Immature natural killer cell (primary cell): ENCODE measurements at regions not wholly inside any gene's neighbourhood (a gene's known extent, or its start where the extent isn't known, plus 50 kb on each side); places are given as distances from the start of the nearest gene placed in this dataset.

Experiments used
- DNase-seq, 3 donors: peaks; one replicate each; pipeline ENCODE4 v3.0.0; 2022; ENCODE audit warnings: mixed read lengths in 1 of 3
- H3K27ac Mint-ChIP-seq, 6 donors: one replicate each; pipeline ENCODE4 v1.8.0; 2020; ENCODE audit warnings: mixed read lengths in 6 of 6, mild to moderate bottlenecking in 5 of 6, inconsistent platforms in 4 of 6, moderate library complexity in 3 of 6
- H3K27me3 Mint-ChIP-seq, 3 donors: one replicate each; pipeline ENCODE4 v1.8.0; 2020 to 2021; ENCODE audit warnings: low read depth in 3 of 3, mild to moderate bottlenecking in 3 of 3, mixed read lengths in 3 of 3, moderate library complexity in 3 of 3, inconsistent platforms in 1 of 3
- H3K36me3 Mint-ChIP-seq, 3 donors: one replicate each; pipeline ENCODE4 v1.8.0; 2020; ENCODE audit warnings: mixed read lengths in 3 of 3, inconsistent platforms in 2 of 3, mild to moderate bottlenecking in 2 of 3
- H3K4me1 Mint-ChIP-seq, 2 donors: one replicate each; pipeline ENCODE4 v1.8.0; 2020; ENCODE audit warnings: inconsistent platforms in 2 of 2, mild to moderate bottlenecking in 2 of 2, mixed read lengths in 2 of 2, moderate library complexity in 1 of 2
- H3K4me3 Mint-ChIP-seq, 5 donors: one replicate each; pipeline ENCODE4 v1.8.0; 2020; ENCODE audit warnings: mild to moderate bottlenecking in 5 of 5, mixed read lengths in 5 of 5, inconsistent platforms in 3 of 5, moderate library complexity in 3 of 5
- H3K9me3 Mint-ChIP-seq, 6 donors: one replicate each; pipeline ENCODE4 v1.8.0; 2020; ENCODE audit warnings: mild to moderate bottlenecking in 6 of 6, mixed read lengths in 6 of 6, inconsistent platforms in 4 of 6, moderate library complexity in 3 of 6

- Mint-ChIP-seq H3K27me3 (peaks cover 0 to 3% (median 0%) of the 10 kb centered on the region in 3 donors), H3K27ac (no peak overlapping the region), H3K4me1 (peaks cover 0 to 2% of the 10 kb centered on the region in 2 donors), H3K4me3 (no peak overlapping the region), H3K9me3 (no peaks in the 10 kb centered on the region), H3K36me3 (no peaks in the 10 kb centered on the region)
- DNase-seq = no peak
These were observed 413.8 kb downstream of the FOXO1 start for GRCh38 chr13:40252676-40253075.

- Mint-ChIP-seq H3K27me3 (peaks cover 0 to 2% (median 0%) of the 10 kb centered on the region in 3 donors), H3K4me3 (no peak overlapping the region), H3K27ac (no peak overlapping the region)
These were observed 412.0 kb downstream of the FOXO1 start for GRCh38 chr13:40254394-40254793.

GRCh38 chr13:40255551-40255950, 410.9 kb downstream of the FOXO1 start:
- Mint-ChIP-seq H3K27me3 (no peaks in the 10 kb centered on the region), H3K9me3 (no peaks in the 10 kb centered on the region), H3K27ac (no peak overlapping the region), H3K36me3 (no peaks in the 10 kb centered on the region), H3K4me3 (no peak overlapping the region), H3K4me1 (peaks cover 0 to 2% of the 10 kb centered on the region in 2 donors)
- no peak for DNase-seq

More at GRCh38 chr13:40254394-40254793, 412.0 kb downstream of the FOXO1 start:
- Mint-ChIP-seq H3K9me3 (no peaks in the 10 kb centered on the region), H3K4me1 (peaks cover 0 to 2% of the 10 kb centered on the region in 2 donors), H3K36me3 (no peaks in the 10 kb centered on the region)
- no peak for DNase-seq

GRCh38 chr13:40259899-40260298, 406.5 kb downstream of the FOXO1 start:
- Mint-ChIP-seq H3K27ac (no peak overlapping the region), H3K4me1 (no peaks in the 10 kb centered on the region), H3K36me3 (no peaks in the 10 kb centered on the region), H3K9me3 (no peaks in the 10 kb centered on the region), H3K27me3 (peaks cover 0 to 3% (median 1%) of the 10 kb centered on the region in 3 donors), H3K4me3 (no peak overlapping the region)
- no peak for DNase-seq

- H3K27ac Mint-ChIP-seq = no peak overlapping the region
- no peaks in the 10 kb centered on the region for H3K9me3 Mint-ChIP-seq
- peaks cover 0 to 3% (median 1%) of the 10 kb centered on the region in 3 donors for H3K27me3 Mint-ChIP-seq
- no peaks in the 10 kb centered on the region for H3K4me1 Mint-ChIP-seq
- no peak for DNase-seq
- no peak overlapping the region for H3K4me3 Mint-ChIP-seq
- no peaks in the 10 kb centered on the region for H3K36me3 Mint-ChIP-seq
These were observed 405.1 kb downstream of the FOXO1 start for GRCh38 chr13:40261336-40261735.

GRCh38 chr13:40261947-40262346, 404.5 kb downstream of the FOXO1 start:
- H3K4me3 Mint-ChIP-seq = no peak overlapping the region
- no peaks in the 10 kb centered on the region for H3K36me3 Mint-ChIP-seq
- H3K27me3 Mint-ChIP-seq = peaks cover 0 to 3% (median 1%) of the 10 kb centered on the region in 3 donors
- no peak overlapping the region for H3K27ac Mint-ChIP-seq
- no peaks in the 10 kb centered on the region for H3K9me3 Mint-ChIP-seq
- no peaks in the 10 kb centered on the region for H3K4me1 Mint-ChIP-seq
- no peak for DNase-seq

- Mint-ChIP-seq H3K4me1 (peaks cover 12% of the 10 kb centered on the region in 2 donors), H3K27ac (no peak overlapping the region), H3K9me3 (no peaks in the 10 kb centered on the region), H3K36me3 (no peaks in the 10 kb centered on the region), H3K4me3 (no peak overlapping the region), H3K27me3 (peaks cover 0 to 9% (median 2%) of the 10 kb centered on the region in 3 donors)
- no peak for DNase-seq
These were observed 397.4 kb downstream of the FOXO1 start for GRCh38 chr13:40269086-40269485.

GRCh38 chr13:40270726-40271125, 395.7 kb downstream of the FOXO1 start:
- Mint-ChIP-seq H3K36me3 (no peaks in the 10 kb centered on the region), H3K27me3 (peaks cover 0 to 7% (median 6%) of the 10 kb centered on the region in 3 donors), H3K4me1 (peaks cover 12% of the 10 kb centered on the region in 2 donors), H3K4me3 (no peak overlapping the region), H3K9me3 (no peaks in the 10 kb centered on the region), H3K27ac (no peak overlapping the region)
- no peak for DNase-seq

- Mint-ChIP-seq H3K4me3 (no peak overlapping the region), H3K27me3 (peaks cover 0 to 9% (median 6%) of the 10 kb centered on the region in 3 donors), H3K36me3 (no peaks in the 10 kb centered on the region), H3K4me1 (peaks cover 12% of the 10 kb centered on the region in 2 donors), H3K27ac (peak overlapping the region in 1 of 6 donors; percentile 37), H3K9me3 (no peaks in the 10 kb centered on the region)
- no peak for DNase-seq
These were observed 395.1 kb downstream of the FOXO1 start for GRCh38 chr13:40271271-40271885.

GRCh38 chr13:40271931-40272775, 394.3 kb downstream of the FOXO1 start:
- H3K4me3 Mint-ChIP-seq = no peak overlapping the region

GRCh38 chr13:40272776-40273139, 393.7 kb downstream of the FOXO1 start:
- Mint-ChIP-seq H3K27ac (no peak overlapping the region), H3K4me3 (no peak overlapping the region), H3K36me3 (no peaks in the 10 kb centered on the region), H3K9me3 (no peaks in the 10 kb centered on the region), H3K4me1 (peaks cover 12% of the 10 kb centered on the region in 2 donors), H3K27me3 (peaks cover 2 to 8% (median 4%) of the 10 kb centered on the region in 3 donors)
- no peak for DNase-seq

More at GRCh38 chr13:40271931-40272775, 394.3 kb downstream of the FOXO1 start:
- DNase-seq = no peak
- H3K27me3 Mint-ChIP-seq = peaks cover 2 to 9% (median 6%) of the 10 kb centered on the region in 3 donors
- H3K27ac Mint-ChIP-seq = no peak overlapping the region
- H3K9me3 Mint-ChIP-seq = no peaks in the 10 kb centered on the region
- no peaks in the 10 kb centered on the region for H3K36me3 Mint-ChIP-seq
- H3K4me1 Mint-ChIP-seq = peaks cover 12% of the 10 kb centered on the region in 2 donors

GRCh38 chr13:40273253-40274025, 393.0 kb downstream of the FOXO1 start:
- DNase-seq = no peak
- Mint-ChIP-seq H3K27ac (no peak overlapping the region), H3K27me3 (peaks cover 2 to 10% (median 4%) of the 10 kb centered on the region in 3 donors), H3K4me3 (no peak overlapping the region), H3K36me3 (no peaks in the 10 kb centered on the region), H3K9me3 (no peaks in the 10 kb centered on the region), H3K4me1 (peaks cover 12% of the 10 kb centered on the region in 2 donors)

GRCh38 chr13:40274103-40274502, 392.3 kb downstream of the FOXO1 start:
- no peaks in the 10 kb centered on the region for H3K36me3 Mint-ChIP-seq
- H3K27me3 Mint-ChIP-seq = peaks cover 2 to 6% (median 4%) of the 10 kb centered on the region in 3 donors
- no peak overlapping the region for H3K27ac Mint-ChIP-seq
- H3K4me3 Mint-ChIP-seq = no peak overlapping the region
- peaks cover 12% of the 10 kb centered on the region in 2 donors for H3K4me1 Mint-ChIP-seq
- no peaks in the 10 kb centered on the region for H3K9me3 Mint-ChIP-seq
- no peak for DNase-seq

- no peak for DNase-seq
- H3K4me3 Mint-ChIP-seq = no peak overlapping the region
- H3K36me3 Mint-ChIP-seq = no peaks in the 10 kb centered on the region
- H3K27me3 Mint-ChIP-seq = peaks cover 2 to 5% (median 4%) of the 10 kb centered on the region in 3 donors
- H3K9me3 Mint-ChIP-seq = no peaks in the 10 kb centered on the region
- H3K4me1 Mint-ChIP-seq = peaks cover 12% of the 10 kb centered on the region in 2 donors
- no peak overlapping the region for H3K27ac Mint-ChIP-seq
These were observed 391.3 kb downstream of the FOXO1 start for GRCh38 chr13:40275155-40275554.
